Endothelial cell of umbilical vein (primary cell): ENCODE measurements at regions not wholly inside any gene's neighbourhood (a gene's known extent, or its start where the extent isn't known, plus 50 kb on each side); places are given as distances from the start of the nearest gene placed in this dataset.
"Not testable (repeated sequence)": the region's sequence is repeated elsewhere in the genome, so short reads cannot be mapped to it uniquely, and the experiment has no call there.

Source experiments
- BruUV-seq: library from RNA; stranded (reverse); fragments of 400-500 nt; replicated peaks from 2 replicates; lab custom pipeline; 2021; lab: Mats Ljungman, UMichigan
- CTCF ChIA-PET: fragments of 300-600, 350-600 bp; sonication (Branson Sonifier 250); formaldehyde crosslinking; loops from one replicate; lab custom pipeline; 2021; ENCODE audit warnings: antibody characterized with exemption, inconsistent platforms; lab: Charles Lee
- POLR2A ChIA-PET: fragments of 300-600, 350-600 bp; sonication (Branson Sonifier 250); formaldehyde crosslinking; loops from one replicate; lab custom pipeline; 2021; ENCODE audit warnings: antibody characterized with exemption, inconsistent platforms; lab: Charles Lee
- DNase-seq: peaks from one replicate; pipeline ENCODE4 v3.0.0-alpha.2; 2011; ENCODE audit warnings: low read depth, low spot score
- FAIRE-seq: peaks from 2 replicates; lab custom pipeline; 2011; peaks lifted over from hg19 to GRCh38; lab: Jason Lieb, UNC
- H2AFZ ChIP-seq: 2 replicates; pipeline ENCODE4 v1.6.0; 2012; ENCODE audit warnings: low read depth, low read length, control low read depth, inconsistent platforms
- H3K27ac ChIP-seq: 2 replicates; pipeline ENCODE4 v1.5.1; 2011; ENCODE audit warnings: low read depth, mild to moderate bottlenecking, control low read depth, low read length, moderate library complexity; ENCODE audit not compliant: insufficient read depth
- H3K27me3 ChIP-seq, 2 experiments: 2 replicates each; pipeline versions ENCODE4 v1.6.0 to v1.6.1; 2011; ENCODE audit warnings: low read length in 2 of 2, mixed read lengths in 1 of 2; ENCODE audit not compliant: control insufficient read depth in 2 of 2, insufficient read depth in 2 of 2
- H3K36me3 ChIP-seq, 2 experiments: 2 replicates in 1 of 2; 3 replicates in 1 of 2; pipeline ENCODE4 v1.5.1; 2011; ENCODE audit warnings: low read length in 2 of 2, mild to moderate bottlenecking in 1 of 2, moderate library complexity in 1 of 2; ENCODE audit not compliant: control insufficient read depth in 2 of 2, insufficient read depth in 2 of 2; ENCODE audit errors: extremely low read depth in 1 of 2
- H3K4me1 ChIP-seq: 3 replicates; pipeline ENCODE4 v1.5.1; 2011; ENCODE audit warnings: mild to moderate bottlenecking, low read length; ENCODE audit not compliant: control insufficient read depth, insufficient read depth; ENCODE audit errors: extremely low read depth
- H3K4me2 ChIP-seq: 2 replicates; pipeline ENCODE4 v1.6.1; 2011; ENCODE audit warnings: low read length, control low read depth, mixed read lengths; ENCODE audit not compliant: insufficient read depth
- H3K4me3 ChIP-seq, 3 experiments: fragments of 200-600 bp in 1 of 3; sonication (generic), shearing (Covaris generic) in 1 of 3; replicated peaks in 1 of 3; 2 replicates each; pipeline ENCODE4 v1.5.1; 2011 to 2016; ENCODE audit warnings: control low read depth in 3 of 3, low read length in 3 of 3, mild to moderate bottlenecking in 2 of 3, inconsistent platforms in 1 of 3, low read depth in 1 of 3, moderate library complexity in 1 of 3; ENCODE audit not compliant: insufficient read depth in 1 of 3
- H3K79me2 ChIP-seq: 2 replicates; pipeline ENCODE4 v1.6.0; 2012; ENCODE audit warnings: low read length, inconsistent platforms; ENCODE audit not compliant: control insufficient read depth, insufficient read depth
- H3K9ac ChIP-seq: replicated peaks from 2 replicates; pipeline ENCODE3; 2011; ENCODE audit warnings: low read length, control low read depth; ENCODE audit not compliant: insufficient read depth; ENCODE audit errors: extremely low read depth
- H3K9me1 ChIP-seq: replicated peaks from 3 replicates; pipeline ENCODE4 v1.6.0; 2011; ENCODE audit warnings: mild to moderate bottlenecking, low read length; ENCODE audit not compliant: control insufficient read depth, insufficient read depth; ENCODE audit errors: extremely low read depth
- H3K9me3 ChIP-seq: replicated peaks from 2 replicates; pipeline ENCODE4 v1.5.1; 2012; ENCODE audit warnings: low read length, inconsistent platforms; ENCODE audit not compliant: control insufficient read depth, insufficient read depth
- H4K20me1 ChIP-seq: replicated peaks from 2 replicates; pipeline ENCODE3; 2011; ENCODE audit warnings: mild to moderate bottlenecking, low read length; ENCODE audit not compliant: control insufficient read depth, insufficient read depth; ENCODE audit errors: extremely low read depth
- EZH2 ChIP-seq: IDR thresholded peaks from 2 replicates; pipeline ENCODE4 v1.6.1; 2012; ENCODE audit warnings: borderline replicate concordance, low read depth, mild to moderate bottlenecking, moderate library complexity, low read length, inconsistent platforms; ENCODE audit not compliant: severe bottlenecking
- FOS ChIP-seq: IDR thresholded peaks from 2 replicates; pipeline ENCODE4 v1.6.1; 2011; ENCODE audit warnings: mild to moderate bottlenecking, low read length, moderate library complexity, borderline replicate concordance; ENCODE audit not compliant: insufficient read depth
- GATA2 ChIP-seq: IDR thresholded peaks from 2 replicates; pipeline ENCODE4 v1.7.0; 2011; ENCODE audit warnings: low read depth, mild to moderate bottlenecking, moderate library complexity, mixed read lengths, low read length; ENCODE audit not compliant: insufficient read length, insufficient read depth
- JUN ChIP-seq: IDR thresholded peaks from 2 replicates; pipeline ENCODE4 v1.6.1; 2011; ENCODE audit warnings: borderline replicate concordance, low read depth; ENCODE audit not compliant: insufficient read length, insufficient read depth
- MYC ChIP-seq: IDR thresholded peaks from one replicate; pipeline ENCODE4 v1.6.1; 2011; ENCODE audit warnings: mild to moderate bottlenecking, low read depth, low read length
- POLR2A ChIP-seq: IDR thresholded peaks from 2 replicates; pipeline ENCODE4 v1.6.1; 2012; ENCODE audit warnings: low read depth, mild to moderate bottlenecking, control low read depth, low read length
- POLR2AphosphoS5 ChIP-seq: IDR thresholded peaks from 2 replicates; pipeline ENCODE4 v1.6.1; 2012; ENCODE audit warnings: low read depth, mild to moderate bottlenecking, control low read depth, low read length, moderate library complexity; ENCODE audit not compliant: insufficient read depth
- dilution Hi-C: fragments of 300-500 bp; cut with MboI; formaldehyde crosslinking; loops from one replicate; pipeline ENCODE4 v1.15.0; 2019; ENCODE audit warnings: low sequenced_read_pairs; ENCODE audit not compliant: extremely low pct_ligation_motif_present
- intact Hi-C: fragments of 100-400 bp; cut with micrococcal nuclease; formaldehyde crosslinking; loops from one replicate; pipeline ENCODE4 v1.10.0; 2022
- TF ChIP-seq, protein P1 (sequence below): IDR thresholded peaks from 2 replicates; pipeline ENCODE4 v1.6.1; 2011; ENCODE audit not compliant: insufficient read depth, insufficient read length
- TF ChIP-seq, protein P2 (sequence below), 2 donors: IDR thresholded peaks; 1 replicate in 1 of 2; 2 replicates in 1 of 2; pipeline ENCODE4 v1.5.1; 2011; ENCODE audit warnings: low read length in 2 of 2, mild to moderate bottlenecking in 2 of 2, moderate library complexity in 2 of 2, control low read depth in 1 of 2, inconsistent platforms in 1 of 2, low read depth in 1 of 2; ENCODE audit not compliant: insufficient read depth in 1 of 2; ENCODE audit errors: extremely low read depth in 1 of 2

DNA sequence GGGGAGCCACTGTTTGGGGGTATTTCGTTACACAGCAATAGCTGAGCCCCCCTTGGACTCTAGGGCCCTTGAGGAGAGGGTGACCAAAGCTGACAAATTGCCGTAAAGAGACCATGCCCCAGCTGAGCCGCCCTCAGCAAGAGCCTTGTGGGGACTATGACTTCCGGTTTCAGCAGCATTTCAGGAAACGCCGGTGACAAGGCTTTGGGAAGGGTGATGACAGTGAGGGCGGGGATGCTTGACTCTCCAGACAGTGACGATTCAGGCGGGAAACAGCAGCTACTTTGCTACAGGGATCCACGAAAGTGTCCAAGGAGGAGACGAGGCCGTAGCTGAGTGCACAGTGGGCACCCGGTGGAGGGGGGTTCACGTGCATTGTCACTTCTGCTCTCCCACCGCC, 360.8 kb downstream of the C16orf95 start:
- Histone ChIP-seq H3K4me1 (peaks cover 16% of the 10 kb centered on the region), H3K27ac (no peak overlapping the region), H3K4me2 (no peak overlapping the region), H3K9ac (no peak overlapping the region), H3K79me2 (no peaks in the 10 kb centered on the region), H3K36me3 (no peaks in the 10 kb centered on the region), H4K20me1 (no peaks in the 10 kb centered on the region), H2AFZ (no peak overlapping the region), H3K4me3 (no peak overlapping the region), H3K9me1 (no peaks in the 10 kb centered on the region), H3K27me3 (peaks cover 0 to 5% of the 10 kb centered on the region in 2 experiments), H3K9me3 (no peaks in the 10 kb centered on the region)
- DNase-seq: no peak
- no TSS peak for BruUV-seq
- POLR2A ChIA-PET: no interaction called here
- no peak for TF ChIP-seq EZH2
- TF ChIP-seq POLR2A: no peak
- TF ChIP-seq GATA2: no peak
- TF ChIP-seq MYC: no peak
- TF ChIP-seq, protein P1, sequence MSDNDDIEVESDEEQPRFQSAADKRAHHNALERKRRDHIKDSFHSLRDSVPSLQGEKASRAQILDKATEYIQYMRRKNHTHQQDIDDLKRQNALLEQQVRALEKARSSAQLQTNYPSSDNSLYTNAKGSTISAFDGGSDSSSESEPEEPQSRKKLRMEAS: no peak
- no peak for TF ChIP-seq POLR2AphosphoS5
- no peak for TF ChIP-seq FOS
- TF ChIP-seq JUN: no peak
- TF ChIP-seq, protein P2, sequence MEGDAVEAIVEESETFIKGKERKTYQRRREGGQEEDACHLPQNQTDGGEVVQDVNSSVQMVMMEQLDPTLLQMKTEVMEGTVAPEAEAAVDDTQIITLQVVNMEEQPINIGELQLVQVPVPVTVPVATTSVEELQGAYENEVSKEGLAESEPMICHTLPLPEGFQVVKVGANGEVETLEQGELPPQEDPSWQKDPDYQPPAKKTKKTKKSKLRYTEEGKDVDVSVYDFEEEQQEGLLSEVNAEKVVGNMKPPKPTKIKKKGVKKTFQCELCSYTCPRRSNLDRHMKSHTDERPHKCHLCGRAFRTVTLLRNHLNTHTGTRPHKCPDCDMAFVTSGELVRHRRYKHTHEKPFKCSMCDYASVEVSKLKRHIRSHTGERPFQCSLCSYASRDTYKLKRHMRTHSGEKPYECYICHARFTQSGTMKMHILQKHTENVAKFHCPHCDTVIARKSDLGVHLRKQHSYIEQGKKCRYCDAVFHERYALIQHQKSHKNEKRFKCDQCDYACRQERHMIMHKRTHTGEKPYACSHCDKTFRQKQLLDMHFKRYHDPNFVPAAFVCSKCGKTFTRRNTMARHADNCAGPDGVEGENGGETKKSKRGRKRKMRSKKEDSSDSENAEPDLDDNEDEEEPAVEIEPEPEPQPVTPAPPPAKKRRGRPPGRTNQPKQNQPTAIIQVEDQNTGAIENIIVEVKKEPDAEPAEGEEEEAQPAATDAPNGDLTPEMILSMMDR (IDR thresholded peaks at IDR 0.05; ENCODE audit: extremely low read depth in 1 of 2, insufficient read depth in 1 of 2, low read depth in 1 of 2, low read length in 2 of 2): no peak
- dilution Hi-C loops: no loop called here
- CTCF ChIA-PET: interaction anchor here (0.8 to 3.3 kb wide), 3 partner anchors 9 to 34 kb away, joined by 3 to 10 read pairs (median 3); no protein-coding TSS in a partner anchor
- intact Hi-C loops: no loop called here
- no peak for FAIRE-seq

DNA sequence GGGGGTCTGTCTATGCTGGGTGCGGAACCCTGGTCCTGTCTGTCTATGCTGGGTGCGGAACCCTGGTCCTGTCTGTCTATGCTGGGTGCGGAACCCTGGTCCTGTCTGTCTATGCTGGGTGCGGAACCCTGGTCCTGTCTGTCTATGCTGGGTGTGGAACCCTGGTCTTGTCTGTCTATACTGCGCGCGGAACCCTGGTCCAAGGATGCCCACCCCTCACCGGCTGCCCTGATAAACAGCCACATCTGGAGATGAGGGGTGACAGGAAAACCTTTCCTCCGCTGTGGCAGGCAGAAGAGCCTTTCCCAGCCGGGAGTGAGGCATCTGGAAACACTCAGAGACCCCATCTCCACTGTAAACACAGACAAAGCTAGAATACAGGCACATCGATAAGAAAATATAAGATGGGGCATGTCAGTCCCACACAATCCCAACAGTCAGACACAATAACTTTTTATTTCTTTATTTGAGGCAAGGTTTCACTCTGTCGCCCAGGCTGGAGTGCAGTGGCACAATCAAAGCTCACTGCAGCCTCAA, 359.5 kb downstream of the C16orf95 start:
- CTCF ChIA-PET: interaction anchor here (1.1 to 2.5 kb wide), 3 partner anchors 14 to 60 kb away, joined by 3 to 6 read pairs (median 4); no protein-coding TSS in a partner anchor
- H3K4me3 ChIP-seq, H3K27ac ChIP-seq, POLR2A ChIA-PET, H3K36me3 ChIP-seq, FAIRE-seq, H2AFZ ChIP-seq, H4K20me1 ChIP-seq, intact Hi-C loops, H3K27me3 ChIP-seq, H3K79me2 ChIP-seq, H3K9me3 ChIP-seq, H3K4me1 ChIP-seq, H3K4me2 ChIP-seq, BruUV-seq, dilution Hi-C loops, H3K9me1 ChIP-seq, H3K9ac ChIP-seq, DNase-seq: not testable (repeated sequence)
